Pancreas (tissue), 10 donors: ENCODE measurements at regions not wholly inside any gene's neighbourhood (a gene's known extent, or its start where the extent isn't known, plus 50 kb on each side); places are given as distances from the start of the nearest gene placed in this dataset.
A peak's percentile ranks its signal among the peaks of the same experiment; 100 is the strongest.

Experiments
- ATAC-seq, 4 donors: fragments of 200-7000 bp; cut with Tn5 transposase; one replicate each; pipeline versions ENCODE4 v1.8.0 to v1.9.1; 2020; ENCODE audit warnings: mild to moderate bottlenecking in 4 of 4, moderate library complexity in 4 of 4
- DNase-seq, 6 donors: peaks; one replicate each; pipeline ENCODE4 v3.0.0-alpha.2; 2020
- FAIRE-seq: peaks from 2 replicates; lab custom pipeline; 2012; peaks lifted over from hg19 to GRCh38; lab: Jason Lieb, UNC
- H3K27ac ChIP-seq, 4 donors: fragments of 200-600 bp; sonication (generic); 1 replicate in 3 of 4; 2 replicates in 1 of 4; pipeline versions ENCODE4 v1.5.0 to v1.8.0; 2020
- H3K27me3 ChIP-seq, 4 donors: fragments of 200-600 bp; one replicate each; pipeline ENCODE4 v1.8.0; 2021
- H3K36me3 ChIP-seq, 3 donors: fragments of 200-600 bp; sonication (generic) in 1 of 3; one replicate each; pipeline versions ENCODE4 v1.5.0 to v1.8.0; 2020 to 2021
- H3K4me1 ChIP-seq, 3 donors: fragments of 200-600 bp; one replicate each; pipeline ENCODE4 v1.8.0; 2021
- H3K4me3 ChIP-seq, 4 donors: fragments of 200-600 bp; sonication (generic) in 2 of 4; one replicate each; pipeline versions ENCODE4 v1.5.0 to v1.8.0; 2020 to 2021
- H3K9me3 ChIP-seq, 4 donors: fragments of 200-600 bp; one replicate each; pipeline ENCODE4 v1.8.0; 2021
- CTCF ChIP-seq, 4 donors: fragments of 200-600 bp; sonication (generic) in 3 of 4; IDR thresholded peaks; one replicate each; pipeline versions ENCODE4 v1.5.0 to v1.8.0; 2021; ENCODE audit warnings: antibody characterized with exemption in 4 of 4
- WGBS, 2 donors: extraction: QIAGEN DNeasy Blood & Tissue Kit; methylation state at CpG; one replicate each; pipeline ENCODE4 v1.1.7; 2013; 5-methylcytosine and 5-hydroxymethylcytosine counted together
- intact Hi-C, 3 donors: fragments of 100-400 bp; cut with DNase I; formaldehyde crosslinking; loops; one replicate each; pipeline versions ENCODE4 v1.11.1 to v1.14.2; 2022
- donor health status: healthy with polysubstance abuse.
- donor health status: DM: no; HTN: no; CAD: no; lungs with moderate emphysema.
- donor health status: DM: no; HTN: no; CAD: no.
- donor health status: control.
- donor health status: control.
- donor health status: Bipolar disorder and iron deficiency.
- donor health status: DM: yes; HTN: yes; CAD: no.
- donor health status: DM: no; HTN: no; CAD: no.
- donor health status: DM: no; HTN: no; CAD: no.
- donor health status: DM: yes; HTN: yes; CAD: no.

GRCh38 chr1:38210021-38210894 lies 163.7 kb upstream of the POU3F1 start:
- Histone ChIP-seq H3K27me3 (no peaks in the 10 kb centered on the region), H3K4me3 (no peak overlapping the region), H3K36me3 (no peaks in the 10 kb centered on the region), H3K9me3 (no peaks in the 10 kb centered on the region), H3K4me1 (no peaks in the 10 kb centered on the region), H3K27ac (no peak overlapping the region)
- DNase-seq (peak in 2 of 6 donors; percentile 22 to 38), FAIRE-seq (no peak), ATAC-seq (peak in 1 of 4 donors; percentile 28)
- 35 to 43% methylated on average over 15 of the region's 15 CpGs for WGBS, 2 donors
- intact Hi-C loops, result no loop called here
- no peak for TF ChIP-seq CTCF (IDR thresholded peaks at IDR 0.05)

- DNase-seq (no peak), ATAC-seq (no peak), FAIRE-seq (no peak)
- intact Hi-C loops, result no loop called here
- H3K27me3 ChIP-seq, result no peaks in the 10 kb centered on the region
- H3K27ac ChIP-seq, result no peak overlapping the region
- no peaks in the 10 kb centered on the region for H3K9me3 ChIP-seq
- no peaks in the 10 kb centered on the region for H3K36me3 ChIP-seq
- H3K4me3 ChIP-seq, result no peak overlapping the region
- no peaks in the 10 kb centered on the region for H3K4me1 ChIP-seq
- no peak for TF ChIP-seq CTCF (IDR thresholded peaks at IDR 0.05)
- WGBS, 2 donors, result 85 to 92% methylated on average over 9 of the region's 9 CpGs
These were observed 162.4 kb upstream of the POU3F1 start for GRCh38 chr1:38208716-38209632.

- Histone ChIP-seq H3K9me3 (no peaks in the 10 kb centered on the region), H3K27me3 (no peaks in the 10 kb centered on the region), H3K36me3 (no peaks in the 10 kb centered on the region), H3K4me1 (no peaks in the 10 kb centered on the region), H3K4me3 (no peak overlapping the region), H3K27ac (no peak overlapping the region)
- intact Hi-C loops, result no loop called here
- WGBS, 2 donors, result 75 to 77% methylated on average over 4 of the region's 4 CpGs
- no peak for ATAC-seq
- FAIRE-seq, result no peak
- TF ChIP-seq CTCF (IDR thresholded peaks at IDR 0.05), result no peak
- DNase-seq, result no peak
These were observed 161.3 kb upstream of the POU3F1 start for GRCh38 chr1:38207906-38208305.

- no peak for TF ChIP-seq CTCF (IDR thresholded peaks at IDR 0.05)
- no peak for ATAC-seq
- Histone ChIP-seq H3K27ac (no peak overlapping the region), H3K27me3 (no peaks in the 10 kb centered on the region), H3K9me3 (no peaks in the 10 kb centered on the region), H3K36me3 (no peaks in the 10 kb centered on the region), H3K4me1 (no peaks in the 10 kb centered on the region), H3K4me3 (no peak overlapping the region)
- 89 to 90% methylated on average over 15 of the region's 15 CpGs for WGBS, 2 donors
- no peak for DNase-seq
- FAIRE-seq, result no peak
- intact Hi-C loops, result no loop called here
These were observed 160.7 kb upstream of the POU3F1 start for GRCh38 chr1:38207275-38207674.
